ENCODE measurements at regions not wholly inside any gene's neighbourhood (a gene's known extent, or its start where the extent isn't known, plus 50 kb on each side); places are given as distances from the start of the nearest gene placed in this dataset.
"Not testable (repeated sequence)": the region's sequence is repeated elsewhere in the genome, so short reads cannot be mapped to it uniquely, and the experiment has no call there.

DNA sequence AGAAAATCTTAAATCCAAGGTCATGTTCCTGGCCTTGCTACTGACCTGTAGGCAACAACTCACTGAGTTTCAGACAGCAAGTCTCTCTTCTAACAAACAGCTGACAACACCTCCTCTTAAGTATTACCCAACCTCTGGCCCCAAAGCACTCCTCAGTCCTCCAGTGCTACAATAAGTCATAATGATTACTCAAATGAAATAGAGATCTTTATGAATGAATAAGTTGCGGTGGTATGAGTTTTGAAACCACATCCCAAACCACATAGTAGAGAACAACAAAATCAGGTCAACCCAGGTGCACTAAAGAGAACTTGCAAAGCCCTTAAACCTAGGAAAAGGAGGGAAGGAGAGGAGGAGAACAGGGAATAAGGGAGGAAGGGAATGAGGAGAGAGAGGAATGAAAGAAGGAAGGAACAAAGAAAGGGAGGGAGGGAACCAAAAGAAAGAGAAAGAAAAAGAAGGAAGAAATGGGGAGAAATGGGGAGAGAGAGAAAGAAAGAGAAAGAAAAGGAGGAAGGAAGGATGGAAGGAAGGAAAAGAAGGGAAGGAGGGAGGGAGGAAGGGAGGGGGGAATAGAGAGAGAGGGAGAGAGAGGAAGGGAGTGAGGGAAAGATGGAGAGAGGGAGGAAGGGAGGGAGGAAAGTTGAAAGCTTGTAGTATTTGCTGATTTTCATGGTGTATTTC lies 142.8 kb upstream of the CALCR start:
- TF ChIP-seq, protein P1, sequence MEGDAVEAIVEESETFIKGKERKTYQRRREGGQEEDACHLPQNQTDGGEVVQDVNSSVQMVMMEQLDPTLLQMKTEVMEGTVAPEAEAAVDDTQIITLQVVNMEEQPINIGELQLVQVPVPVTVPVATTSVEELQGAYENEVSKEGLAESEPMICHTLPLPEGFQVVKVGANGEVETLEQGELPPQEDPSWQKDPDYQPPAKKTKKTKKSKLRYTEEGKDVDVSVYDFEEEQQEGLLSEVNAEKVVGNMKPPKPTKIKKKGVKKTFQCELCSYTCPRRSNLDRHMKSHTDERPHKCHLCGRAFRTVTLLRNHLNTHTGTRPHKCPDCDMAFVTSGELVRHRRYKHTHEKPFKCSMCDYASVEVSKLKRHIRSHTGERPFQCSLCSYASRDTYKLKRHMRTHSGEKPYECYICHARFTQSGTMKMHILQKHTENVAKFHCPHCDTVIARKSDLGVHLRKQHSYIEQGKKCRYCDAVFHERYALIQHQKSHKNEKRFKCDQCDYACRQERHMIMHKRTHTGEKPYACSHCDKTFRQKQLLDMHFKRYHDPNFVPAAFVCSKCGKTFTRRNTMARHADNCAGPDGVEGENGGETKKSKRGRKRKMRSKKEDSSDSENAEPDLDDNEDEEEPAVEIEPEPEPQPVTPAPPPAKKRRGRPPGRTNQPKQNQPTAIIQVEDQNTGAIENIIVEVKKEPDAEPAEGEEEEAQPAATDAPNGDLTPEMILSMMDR (conservative IDR thresholded peaks at IDR 0.05; ENCODE audit: low read depth): no peak
- H3K27ac ChIP-seq: no peak overlapping the region
- ChIA-PET POLR2A (ENCODE audit: low non-redundant PET) (no interaction called here), CTCF (interaction anchor here (0.6 kb wide), 1 partner anchor 472 kb away, joined by 3 read pairs; no protein-coding TSS in a partner anchor)
- peak; percentile 34 for DNase-seq (ENCODE audit: low spot score)

DNA sequence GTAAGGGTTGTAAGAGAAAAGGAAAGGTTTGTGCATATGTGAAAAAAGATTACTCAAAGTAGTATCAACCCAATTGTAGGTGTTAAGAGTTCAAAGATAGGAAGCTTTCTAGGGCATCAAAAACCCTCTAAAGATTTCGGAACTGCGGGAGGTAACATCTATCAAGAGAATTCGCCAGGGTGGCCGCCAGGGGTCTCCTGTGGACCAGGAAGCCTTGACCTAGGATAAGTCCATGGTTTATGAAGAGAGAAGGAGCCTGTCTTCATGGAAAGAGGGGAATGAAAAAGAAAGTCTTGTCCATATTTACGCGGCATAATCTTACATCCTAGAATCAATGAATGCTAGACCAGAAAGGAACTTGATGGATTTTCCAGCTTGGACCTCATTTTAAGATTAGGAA lies 140.7 kb upstream of the CALCR start:
- no peak overlapping the region for H3K27ac ChIP-seq
- TF ChIP-seq, protein P1 (conservative IDR thresholded peaks at IDR 0.05; ENCODE audit: low read depth): peak; percentile 65
- peak; percentile 33 for DNase-seq (ENCODE audit: low spot score)
- ChIA-PET CTCF (interaction anchor here (0.8 kb wide), 1 partner anchor 412 kb away, joined by 3 read pairs; no protein-coding TSS in a partner anchor), POLR2A (ENCODE audit: low non-redundant PET) (no interaction called here)

DNA sequence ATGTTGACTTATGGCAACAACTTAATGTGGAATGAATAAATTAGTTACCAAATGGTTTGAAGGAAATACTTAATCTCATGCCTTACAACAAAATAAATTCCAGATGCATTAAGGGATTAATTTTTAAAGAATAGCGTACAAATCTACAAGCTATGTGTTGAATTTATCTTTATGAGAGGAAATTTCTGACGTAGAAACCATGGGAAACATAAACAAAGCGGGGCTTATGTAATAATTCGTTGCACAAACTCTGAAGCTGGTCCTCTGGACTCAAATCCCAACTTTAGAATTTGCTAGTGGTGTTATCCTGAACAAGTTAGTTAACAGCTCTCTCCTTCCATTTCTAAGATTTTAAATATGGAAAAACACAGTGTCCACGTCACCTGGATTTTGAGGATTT lies 137.4 kb upstream of the CALCR start:
- ChIA-PET POLR2A (ENCODE audit: low non-redundant PET) (no interaction called here), CTCF (no interaction called here)
- no peak overlapping the region for H3K27ac ChIP-seq
- no peak for DNase-seq (ENCODE audit: low spot score)
- TF ChIP-seq, protein P1 (conservative IDR thresholded peaks at IDR 0.05; ENCODE audit: low read depth): no peak

DNA sequence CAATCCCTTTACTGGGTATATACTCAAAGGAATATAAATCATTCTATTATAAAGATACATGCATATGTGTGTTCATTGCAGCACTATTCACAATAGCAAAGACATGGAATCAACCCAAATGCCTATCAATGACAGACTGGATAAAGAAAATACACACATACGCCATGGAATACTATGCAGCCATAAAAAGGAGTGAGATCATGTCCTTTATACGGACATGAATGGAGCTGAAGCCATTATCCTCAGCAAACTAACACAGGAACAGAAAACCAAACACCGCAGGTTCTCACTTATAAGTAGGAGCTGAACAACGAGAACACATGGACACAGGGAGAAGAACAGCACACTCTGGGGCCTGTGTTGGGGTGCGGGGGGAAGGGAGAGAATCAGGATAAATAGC lies 133.7 kb upstream of the CALCR start:
- DNase-seq (ENCODE audit: low spot score); H3K27ac ChIP-seq; POLR2A ChIA-PET (ENCODE audit: low non-redundant PET); CTCF ChIA-PET: not testable (repeated sequence)

DNA sequence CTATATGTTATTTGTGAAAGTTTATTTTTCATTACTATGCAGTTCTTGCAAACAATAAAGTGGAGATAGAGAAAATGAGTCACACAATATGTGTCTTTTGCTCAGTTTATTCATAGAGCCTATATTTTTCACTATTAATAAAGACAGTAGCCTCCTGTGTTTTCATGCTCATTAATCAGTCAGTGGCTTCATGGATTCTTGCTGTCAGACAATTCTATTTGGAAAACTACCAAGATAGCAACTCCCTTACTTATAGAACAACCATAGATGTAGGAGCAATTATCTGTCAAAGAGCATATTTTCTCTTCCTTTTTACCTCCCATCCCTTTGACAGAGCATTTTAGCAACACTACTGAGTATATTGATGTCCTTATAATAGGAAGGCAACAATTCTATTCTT lies 132.7 kb upstream of the CALCR start:
- no peak overlapping the region for H3K27ac ChIP-seq
- no peak for DNase-seq (ENCODE audit: low spot score)
- ChIA-PET CTCF (no interaction called here), POLR2A (ENCODE audit: low non-redundant PET) (no interaction called here)
- TF ChIP-seq, protein P1 (conservative IDR thresholded peaks at IDR 0.05; ENCODE audit: low read depth): no peak

DNA sequence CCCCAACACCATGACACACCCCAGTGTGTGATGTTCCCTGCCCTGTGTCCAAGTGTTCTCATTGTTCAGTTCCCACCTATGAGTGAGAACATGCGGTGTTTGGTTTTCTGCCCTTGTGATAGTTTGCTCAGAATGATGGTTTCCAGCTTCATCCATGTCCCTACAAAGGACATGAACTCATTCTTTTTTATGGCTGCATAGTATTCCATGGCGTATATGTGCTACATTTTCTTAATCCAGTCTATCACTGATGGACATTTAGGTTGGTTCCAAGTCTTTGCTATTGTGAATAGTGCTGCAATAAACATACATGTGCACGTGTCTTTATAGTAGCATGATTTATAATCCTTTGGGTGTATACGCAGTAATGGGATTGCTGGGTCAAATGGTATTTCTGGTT lies 131.6 kb upstream of the CALCR start:
- H3K27ac ChIP-seq; CTCF ChIA-PET; DNase-seq (ENCODE audit: low spot score); POLR2A ChIA-PET (ENCODE audit: low non-redundant PET): not testable (repeated sequence)

DNA sequence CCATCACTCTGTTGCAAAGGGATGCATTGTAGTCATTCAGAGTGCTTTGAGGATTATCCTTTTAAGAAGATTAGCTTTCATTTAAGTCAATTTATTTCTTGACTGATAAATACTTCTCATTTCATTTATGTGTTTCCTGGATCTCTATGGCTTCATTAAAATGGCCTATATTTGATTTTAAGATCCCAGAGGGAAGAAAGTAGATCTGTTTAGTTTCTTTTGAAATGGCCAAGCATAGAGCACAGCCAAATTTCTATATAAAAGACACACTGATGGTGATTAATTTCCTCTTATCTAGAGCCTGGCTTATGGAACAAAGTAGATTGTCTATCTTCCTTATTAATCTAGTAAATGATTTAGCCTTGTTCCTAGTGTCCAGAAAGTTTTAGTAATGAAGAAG lies 129.7 kb upstream of the CALCR start:
- CTCF ChIA-PET: no interaction called here
- POLR2A ChIA-PET (ENCODE audit: low non-redundant PET): no interaction called here
- TF ChIP-seq, protein P1 (conservative IDR thresholded peaks at IDR 0.05; ENCODE audit: low read depth): no peak
- H3K27ac ChIP-seq: no peak overlapping the region
- DNase-seq (ENCODE audit: low spot score): no peak

DNA sequence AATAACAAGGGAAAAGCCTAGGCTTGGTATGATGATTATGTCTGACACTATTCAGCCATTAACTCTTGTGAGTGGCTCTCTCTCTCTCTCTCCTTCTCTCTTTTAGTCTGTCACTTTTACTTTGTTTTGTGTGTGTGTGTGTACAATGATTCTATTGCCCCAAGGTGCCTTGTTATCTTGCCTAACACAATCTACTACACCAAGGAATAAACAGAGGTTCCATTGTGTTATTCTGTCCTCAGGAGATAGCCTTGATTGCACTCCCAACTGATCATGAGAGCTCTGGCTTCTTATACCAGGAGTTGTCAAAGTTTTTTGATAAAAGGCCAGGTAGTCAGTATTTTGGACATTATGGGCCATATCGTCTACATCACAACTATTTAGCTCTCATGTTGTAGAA lies 123.4 kb upstream of the CALCR start:
- no peak overlapping the region for H3K27ac ChIP-seq
- CTCF ChIA-PET: interaction anchor here (0.7 kb wide), 1 partner anchor 284 kb away, joined by 5 read pairs; no protein-coding TSS in a partner anchor
- POLR2A ChIA-PET (ENCODE audit: low non-redundant PET): no interaction called here
- TF ChIP-seq, protein P1 (conservative IDR thresholded peaks at IDR 0.05; ENCODE audit: low read depth): no peak
- no peak for DNase-seq (ENCODE audit: low spot score)
